OCI-LY1 (cell line): ENCODE measurements at regions not wholly inside any gene's neighbourhood (a gene's known extent, or its start where the extent isn't known, plus 50 kb on each side); places are given as distances from the start of the nearest gene placed in this dataset.

Experiments used
- EZH2 ChIP-seq: fragments of 200-600 bp; sonication (generic), shearing (Covaris generic); IDR thresholded peaks from 2 replicates; pipeline ENCODE4 v1.8.0; 2017; ENCODE audit warnings: borderline replicate concordance, mixed run types, mild to moderate bottlenecking, antibody characterized with exemption, low read length, moderate library complexity, mixed read lengths
- TF ChIP-seq, protein P1 (sequence below): fragments of 200-600 bp; sonication (generic), shearing (Covaris generic); IDR thresholded peaks from 2 replicates; pipeline ENCODE4 v1.5.1; 2017; ENCODE audit warnings: mild to moderate bottlenecking, antibody characterized with exemption, low read length, moderate library complexity, mixed read lengths

DNA sequence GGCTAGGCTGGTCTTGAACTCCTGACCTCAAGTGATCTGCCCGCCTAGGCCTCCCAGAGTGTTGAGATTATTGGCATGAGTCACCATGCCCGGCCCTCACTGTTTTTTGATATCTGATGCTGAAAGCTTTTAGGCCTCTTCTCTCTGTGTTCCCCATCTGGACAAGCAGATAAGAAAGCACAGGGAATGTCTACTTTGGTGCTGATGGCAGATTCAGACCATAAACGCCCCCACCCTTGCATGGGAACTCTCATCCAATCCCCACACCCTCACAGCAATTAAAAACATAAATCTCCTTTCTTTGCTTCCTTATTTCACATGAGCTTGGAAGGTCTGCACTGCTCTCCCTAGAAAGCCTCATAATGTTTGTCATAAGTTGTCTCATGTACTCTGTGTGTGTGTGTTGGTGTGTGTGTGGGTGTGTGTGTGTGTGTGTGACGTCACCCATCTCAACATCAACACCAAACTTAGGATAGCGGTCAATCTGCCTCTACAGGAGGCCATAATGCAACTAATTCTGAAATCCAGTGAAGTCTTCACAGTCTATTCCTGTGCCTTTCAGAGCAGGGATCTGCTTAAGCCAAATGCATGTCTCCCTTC lies 335.6 kb upstream of the USP9Y start:
- TF ChIP-seq, protein P1, sequence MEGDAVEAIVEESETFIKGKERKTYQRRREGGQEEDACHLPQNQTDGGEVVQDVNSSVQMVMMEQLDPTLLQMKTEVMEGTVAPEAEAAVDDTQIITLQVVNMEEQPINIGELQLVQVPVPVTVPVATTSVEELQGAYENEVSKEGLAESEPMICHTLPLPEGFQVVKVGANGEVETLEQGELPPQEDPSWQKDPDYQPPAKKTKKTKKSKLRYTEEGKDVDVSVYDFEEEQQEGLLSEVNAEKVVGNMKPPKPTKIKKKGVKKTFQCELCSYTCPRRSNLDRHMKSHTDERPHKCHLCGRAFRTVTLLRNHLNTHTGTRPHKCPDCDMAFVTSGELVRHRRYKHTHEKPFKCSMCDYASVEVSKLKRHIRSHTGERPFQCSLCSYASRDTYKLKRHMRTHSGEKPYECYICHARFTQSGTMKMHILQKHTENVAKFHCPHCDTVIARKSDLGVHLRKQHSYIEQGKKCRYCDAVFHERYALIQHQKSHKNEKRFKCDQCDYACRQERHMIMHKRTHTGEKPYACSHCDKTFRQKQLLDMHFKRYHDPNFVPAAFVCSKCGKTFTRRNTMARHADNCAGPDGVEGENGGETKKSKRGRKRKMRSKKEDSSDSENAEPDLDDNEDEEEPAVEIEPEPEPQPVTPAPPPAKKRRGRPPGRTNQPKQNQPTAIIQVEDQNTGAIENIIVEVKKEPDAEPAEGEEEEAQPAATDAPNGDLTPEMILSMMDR, result no peak
- no peak for TF ChIP-seq EZH2
